ENCODE measurements at regions not wholly inside any gene's neighbourhood (a gene's known extent, or its start where the extent isn't known, plus 50 kb on each side); places are given as distances from the start of the nearest gene placed in this dataset.

GRCh38 chr12:111034083-111034885 lies 113.9 kb upstream of the MYL2 start, which contains the start of gene CUX2:
CUX2 (plus strand) TSS chr12:111034165.
- DNase-seq = no peak

GRCh38 chr12:111033281-111034082 lies 113.1 kb upstream of the MYL2 start:
- no peak for DNase-seq

GRCh38 chr12:111032591-111032919 lies 112.2 kb upstream of the MYL2 start:
- no peak for DNase-seq

GRCh38 chr12:111031916-111032590 lies 111.7 kb upstream of the MYL2 start:
- no peak for DNase-seq

- no peak for DNase-seq
These were observed 110.4 kb upstream of the MYL2 start for GRCh38 chr12:111030800-111031199.

GRCh38 chr12:111029732-111030131 lies 109.4 kb upstream of the MYL2 start:
- DNase-seq = no peak

GRCh38 chr12:111029305-111029704 lies 108.9 kb upstream of the MYL2 start:
- no peak for DNase-seq

- no peak for DNase-seq
These were observed 108.5 kb upstream of the MYL2 start for GRCh38 chr12:111028830-111029229.

- DNase-seq = no peak
These were observed 107.1 kb upstream of the MYL2 start for GRCh38 chr12:111027431-111027830.

- no peak for DNase-seq
These were observed 105.5 kb upstream of the MYL2 start for GRCh38 chr12:111025792-111026430.

GRCh38 chr12:111025301-111025700 lies 104.9 kb upstream of the MYL2 start:
- no peak for DNase-seq

GRCh38 chr12:111024205-111024801 lies 103.9 kb upstream of the MYL2 start:
- peak; percentile 51 for DNase-seq

GRCh38 chr12:111022386-111022785 lies 102.0 kb upstream of the MYL2 start:
- DNase-seq = no peak

GRCh38 chr12:111014547-111014946 lies 94.2 kb upstream of the MYL2 start:
- no peak for DNase-seq

- no peak for DNase-seq
These were observed 92.5 kb upstream of the MYL2 start for GRCh38 chr12:111012918-111013317.

- DNase-seq = no peak
These were observed 91.7 kb upstream of the MYL2 start for GRCh38 chr12:111011999-111012600.

GRCh38 chr12:111010916-111011657 lies 90.7 kb upstream of the MYL2 start:
- DNase-seq = no peak

GRCh38 chr12:111010061-111010460 lies 89.7 kb upstream of the MYL2 start:
- DNase-seq = no peak

GRCh38 chr12:111006621-111007020 lies 86.2 kb upstream of the MYL2 start:
- no peak for DNase-seq

- DNase-seq = no peak
These were observed 78.6 kb upstream of the MYL2 start for GRCh38 chr12:110998971-110999370.

- no peak for DNase-seq
These were observed 77.8 kb upstream of the MYL2 start for GRCh38 chr12:110998165-110998564.

- no peak for DNase-seq
These were observed 76.0 kb upstream of the MYL2 start for GRCh38 chr12:110996415-110996814.
